Prostate gland (tissue), 2 donors: ENCODE measurements at regions not wholly inside any gene's neighbourhood (a gene's known extent, or its start where the extent isn't known, plus 50 kb on each side); places are given as distances from the start of the nearest gene placed in this dataset.

Experiments used
- CTCF ChIP-seq, 4 experiments: fragments of 200-600 bp in 2 of 4; fragments of 450-650 bp in 2 of 4; sonication (generic) in 2 of 4; IDR thresholded peaks; 1 replicate in 3 of 4; 2 replicates in 1 of 4; pipeline ENCODE4 v1.5.1; 2016 to 2019; ENCODE audit warnings: antibody characterized with exemption in 4 of 4, mild to moderate bottlenecking in 2 of 4, moderate library complexity in 2 of 4
- POLR2A ChIP-seq: fragments of 450-650 bp; IDR thresholded peaks from one replicate; pipeline ENCODE4 v1.6.1; 2016; ENCODE audit warnings: antibody characterized with exemption, mild to moderate bottlenecking
- POLR2AphosphoS5 ChIP-seq: sonication (generic); formaldehyde crosslinking; IDR thresholded peaks from one replicate; pipeline ENCODE4 v1.6.1; 2017; ENCODE audit warnings: antibody characterized with exemption

GRCh38 chr5:124454081-124454480, 292.4 kb downstream of the ZNF608 start:
- TF ChIP-seq CTCF (IDR thresholded peaks at IDR 0.05) (no peak), POLR2AphosphoS5 (no peak), POLR2A (no peak)
